HS-5 (cell line): ENCODE measurements at regions not wholly inside any gene's neighbourhood (a gene's known extent, or its start where the extent isn't known, plus 50 kb on each side); places are given as distances from the start of the nearest gene placed in this dataset.
"Not testable (repeated sequence)": the region's sequence is repeated elsewhere in the genome, so short reads cannot be mapped to it uniquely, and the experiment has no call there.

Source experiments
- DNase-seq: peaks from one replicate; pipeline ENCODE4 v3.0.0-alpha.2; 2012; ENCODE audit warnings: low read depth

GRCh38 chr3:80334534-80334933 lies 566.7 kb upstream of the ROBO1 start:
- DNase-seq = no peak

- DNase-seq = no peak
These were observed 563.8 kb upstream of the ROBO1 start for GRCh38 chr3:80331494-80332170.

- DNase-seq = not testable (repeated sequence)
These were observed 546.7 kb upstream of the ROBO1 start for GRCh38 chr3:80314541-80314940.

GRCh38 chr3:80308637-80309036 lies 540.8 kb upstream of the ROBO1 start:
- no peak for DNase-seq

GRCh38 chr3:80307844-80308243 lies 540.0 kb upstream of the ROBO1 start:
- no peak for DNase-seq

- DNase-seq = no peak
These were observed 529.9 kb upstream of the ROBO1 start for GRCh38 chr3:80297720-80298119.

- DNase-seq = no peak
These were observed 517.6 kb upstream of the ROBO1 start for GRCh38 chr3:80285388-80285787.

GRCh38 chr3:80283783-80284182 lies 516.0 kb upstream of the ROBO1 start:
- DNase-seq = no peak

- no peak for DNase-seq
These were observed 510.3 kb upstream of the ROBO1 start for GRCh38 chr3:80278056-80278455.

GRCh38 chr3:80275120-80275519 lies 507.3 kb upstream of the ROBO1 start:
- DNase-seq = no peak

- no peak for DNase-seq
These were observed 495.5 kb upstream of the ROBO1 start for GRCh38 chr3:80263260-80263659.

GRCh38 chr3:80261082-80261481 lies 493.3 kb upstream of the ROBO1 start:
- no peak for DNase-seq

- DNase-seq = no peak
These were observed 491.9 kb upstream of the ROBO1 start for GRCh38 chr3:80259736-80260135.

- no peak for DNase-seq
These were observed 484.3 kb upstream of the ROBO1 start for GRCh38 chr3:80252113-80252512.

GRCh38 chr3:80247766-80248165 lies 480.0 kb upstream of the ROBO1 start:
- no peak for DNase-seq

GRCh38 chr3:80244390-80244789 lies 476.6 kb upstream of the ROBO1 start:
- no peak for DNase-seq

GRCh38 chr3:80241791-80242190 lies 474.0 kb upstream of the ROBO1 start:
- DNase-seq = no peak

GRCh38 chr3:80239301-80239700 lies 471.5 kb upstream of the ROBO1 start:
- DNase-seq = no peak

- DNase-seq = no peak
These were observed 470.8 kb upstream of the ROBO1 start for GRCh38 chr3:80238606-80239005.

GRCh38 chr3:80238152-80238551 lies 470.4 kb upstream of the ROBO1 start:
- DNase-seq = no peak

GRCh38 chr3:80234706-80235105 lies 466.9 kb upstream of the ROBO1 start:
- DNase-seq = no peak

- DNase-seq = peak; percentile 23
These were observed 465.8 kb upstream of the ROBO1 start for GRCh38 chr3:80233576-80233975.

- peak; percentile 81 for DNase-seq
These were observed 465.0 kb upstream of the ROBO1 start for GRCh38 chr3:80232760-80233159.

- no peak for DNase-seq
These were observed 463.2 kb upstream of the ROBO1 start for GRCh38 chr3:80230962-80231361.

- no peak for DNase-seq
These were observed 459.4 kb upstream of the ROBO1 start for GRCh38 chr3:80227216-80227615.
